GM18505 (cell line): ENCODE measurements at regions not wholly inside any gene's neighbourhood (a gene's known extent, or its start where the extent isn't known, plus 50 kb on each side); places are given as distances from the start of the nearest gene placed in this dataset.
"Not testable (repeated sequence)": the region's sequence is repeated elsewhere in the genome, so short reads cannot be mapped to it uniquely, and the experiment has no call there.

Experiments
- ATAC-seq: cut with Tn5 transposase; IDR thresholded peaks from one replicate; pipeline ENCODE4 v1.9.1; 2021; ENCODE audit not compliant: unreplicated experiment
- POLR2A ChIP-seq: IDR thresholded peaks from 4 replicates; pipeline ENCODE4 v1.6.1; 2011; ENCODE audit warnings: borderline replicate concordance; ENCODE audit not compliant: insufficient read depth, insufficient read length; ENCODE audit errors: extremely low read depth

DNA sequence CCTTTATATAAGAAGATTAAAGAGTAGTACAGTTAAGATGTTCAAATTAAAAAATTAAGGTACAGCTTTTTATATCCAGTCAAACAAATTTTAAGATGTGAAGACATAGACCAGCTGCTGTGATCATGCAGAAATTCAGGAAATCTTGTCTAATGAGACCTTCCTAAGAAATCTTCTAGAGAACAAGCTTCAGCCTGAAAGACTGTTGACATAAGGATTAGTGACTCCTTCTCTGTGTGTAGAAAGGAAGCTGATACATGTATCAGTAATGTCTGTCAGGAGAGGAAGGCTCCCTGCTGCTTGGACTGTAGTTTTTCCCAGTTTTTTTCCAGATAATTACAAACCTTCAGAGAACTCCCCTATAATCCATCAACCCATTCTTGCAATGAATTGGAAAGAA, 75.8 kb upstream of the PCSK5 start:
- TF ChIP-seq POLR2A: no peak

DNA sequence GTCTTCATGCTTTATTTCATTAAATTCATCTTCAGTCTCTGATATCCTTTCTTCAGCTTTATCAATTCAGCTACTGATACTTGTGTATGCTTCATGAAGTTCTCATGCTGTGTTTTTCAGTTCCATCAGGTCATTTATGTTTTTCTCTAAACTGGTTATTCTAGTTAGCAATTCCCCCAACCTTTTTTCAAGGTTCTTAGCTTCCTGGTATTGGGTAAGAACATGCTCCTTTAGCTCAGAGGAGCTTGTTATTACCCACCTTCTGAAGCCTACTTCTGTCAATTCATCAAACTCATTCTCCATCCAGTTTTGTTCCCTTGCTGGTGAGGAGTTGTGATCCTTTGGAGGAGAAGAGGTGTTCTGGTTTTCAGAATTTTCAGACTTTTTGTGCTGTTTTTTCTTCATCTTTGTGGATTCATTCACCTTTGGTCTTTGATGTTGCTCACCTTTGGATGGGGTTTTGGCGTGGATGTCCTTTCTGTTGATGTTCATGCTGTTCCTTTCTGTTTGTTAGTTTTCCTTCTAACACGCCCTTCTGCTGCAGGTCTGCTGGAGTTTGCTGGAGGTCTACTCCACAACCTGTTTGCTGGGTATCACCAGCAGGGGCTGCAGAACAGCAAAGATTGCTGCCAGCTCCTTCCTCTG, 69.9 kb upstream of the PCSK5 start:
- not testable (repeated sequence) for ATAC-seq

More for the DNA sequence above, 75.8 kb upstream of the PCSK5 start:
- ATAC-seq: no peak

DNA sequence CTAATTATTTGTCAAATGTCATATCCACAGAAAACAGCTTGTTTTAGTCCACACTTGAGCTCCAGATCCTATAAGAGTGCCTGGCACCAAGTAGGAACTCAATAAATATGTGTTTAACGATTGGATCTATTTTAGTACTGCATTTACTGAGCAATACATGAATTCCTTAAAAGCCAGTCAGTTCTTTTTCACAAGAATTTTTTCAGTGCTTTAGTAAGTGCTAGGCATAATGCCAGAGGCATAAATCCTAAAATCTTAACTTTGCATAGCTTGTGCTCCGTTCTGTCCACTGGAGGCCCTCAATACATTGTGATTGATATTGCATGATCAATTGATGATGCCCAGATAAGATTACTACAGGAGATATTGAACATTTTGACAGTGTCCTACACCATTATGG, 67.3 kb upstream of the PCSK5 start:
- TF ChIP-seq POLR2A: no peak
- no peak for ATAC-seq

DNA sequence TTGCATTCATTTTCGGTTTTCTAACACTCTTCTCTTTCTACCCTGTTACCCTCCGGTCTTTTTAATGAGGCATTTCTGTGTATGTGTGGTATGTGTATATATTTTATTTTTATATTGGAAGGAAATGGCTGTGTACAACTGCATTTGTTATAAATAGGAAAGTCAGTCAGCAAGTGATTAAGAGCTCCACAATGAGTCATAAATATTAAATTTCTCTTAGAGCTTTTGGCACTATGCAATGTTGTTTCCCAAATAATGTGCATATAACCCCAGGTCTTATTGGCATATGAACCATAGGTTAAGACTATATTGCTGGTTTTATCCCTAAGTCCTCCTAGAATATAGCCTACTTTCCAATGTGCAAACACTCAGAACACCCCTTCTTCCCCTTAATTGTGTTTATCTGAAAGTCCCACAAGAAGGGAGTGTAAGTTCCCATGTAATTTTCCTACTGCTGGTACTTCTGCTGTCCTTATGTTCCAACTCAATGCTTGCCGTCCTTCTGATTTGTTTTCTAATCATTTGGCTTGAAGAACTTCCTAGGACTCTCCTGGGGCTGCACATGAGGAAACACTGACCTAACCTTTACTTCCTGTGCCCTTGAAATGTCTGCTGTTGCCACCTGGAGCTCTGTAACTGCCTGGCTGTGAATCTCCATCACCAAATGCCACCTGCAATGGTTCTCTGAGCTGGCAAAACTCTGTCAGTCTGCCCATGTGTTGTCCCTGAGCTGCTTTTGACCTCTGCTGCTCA, 65.5 kb upstream of the PCSK5 start:
- no peak for TF ChIP-seq POLR2A
- no peak for ATAC-seq

DNA sequence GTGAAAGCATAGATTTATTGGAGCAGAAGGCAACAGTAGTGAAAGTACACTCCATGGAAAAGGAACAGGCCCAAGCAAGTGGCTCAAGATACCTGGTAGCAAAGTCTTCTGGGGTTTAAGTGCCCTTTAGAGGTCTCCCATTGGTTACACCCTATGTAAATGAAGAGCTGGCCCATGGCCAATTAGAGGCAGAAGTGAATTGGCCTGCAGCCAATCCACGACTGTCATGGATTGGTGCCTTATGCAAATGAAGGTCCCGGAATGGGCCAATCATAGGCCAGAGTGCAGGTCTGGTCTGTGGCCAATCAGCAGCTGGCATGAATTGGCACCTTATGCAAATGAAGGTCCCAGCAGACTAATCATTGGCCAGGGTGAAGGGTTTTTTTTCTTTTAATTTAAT, 64.2 kb upstream of the PCSK5 start:
- TF ChIP-seq POLR2A: no peak
- no peak for ATAC-seq

DNA sequence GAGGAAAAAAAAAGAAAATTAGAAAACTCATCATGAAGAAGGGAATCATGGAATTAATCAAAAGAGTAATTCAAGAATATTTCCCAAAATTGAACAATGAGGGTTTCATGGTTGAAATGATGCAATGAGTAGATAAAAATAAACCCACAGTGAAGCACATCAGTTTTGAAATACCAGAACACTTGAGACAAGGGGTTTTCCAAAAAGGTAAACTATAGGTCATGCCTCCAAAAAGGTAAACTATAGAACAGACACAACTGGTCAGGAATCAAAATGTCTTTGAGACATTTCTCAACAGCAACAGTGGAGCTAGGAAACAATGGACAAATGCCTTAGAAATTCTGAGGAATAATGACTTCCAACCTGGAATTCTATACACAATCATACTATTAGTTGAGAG, 60.2 kb upstream of the PCSK5 start:
- TF ChIP-seq POLR2A: no peak
- ATAC-seq: no peak

DNA sequence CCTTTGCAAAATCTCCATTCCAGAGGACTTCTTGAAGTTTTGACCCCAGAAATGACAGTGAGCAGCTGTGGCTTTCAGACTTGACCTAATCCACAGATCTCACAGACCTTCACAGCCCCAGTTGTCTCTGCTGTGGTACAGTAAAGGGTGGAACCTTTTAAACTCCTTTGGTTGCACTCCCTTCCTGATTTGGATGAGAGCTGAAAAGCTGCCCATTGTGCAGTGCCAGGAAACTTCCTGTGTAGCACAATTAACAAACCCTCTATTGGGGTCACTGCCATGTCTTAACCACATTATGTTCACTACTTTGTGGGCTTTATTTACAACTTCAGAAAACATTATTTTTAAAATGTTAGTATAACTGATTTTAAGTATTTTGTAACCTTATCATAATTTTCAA, 56.7 kb upstream of the PCSK5 start:
- TF ChIP-seq POLR2A: no peak
- no peak for ATAC-seq

DNA sequence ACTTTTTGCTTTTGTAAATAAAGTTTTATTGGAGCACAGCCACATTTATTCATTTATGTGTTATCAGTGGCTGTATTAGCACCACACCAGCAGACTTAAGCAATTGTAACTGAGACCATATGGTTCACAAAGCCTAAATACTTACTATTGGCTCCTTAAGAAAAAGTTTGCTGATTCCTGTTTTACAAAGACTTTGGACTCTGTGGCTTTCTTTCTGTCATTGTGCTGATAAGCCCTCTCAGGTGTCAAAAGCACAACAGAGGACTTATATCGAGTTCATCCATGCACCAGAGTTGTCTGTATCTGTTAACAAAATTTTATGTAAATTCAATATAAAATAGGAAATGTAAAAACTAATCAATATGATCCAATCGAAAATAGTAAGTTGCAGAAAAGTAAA, 55.6 kb upstream of the PCSK5 start:
- no peak for ATAC-seq
- no peak for TF ChIP-seq POLR2A
